NCI-H510A treated with DMSO at 0.1 percent for 48 hours (cell line): ENCODE measurements at regions not wholly inside any gene's neighbourhood (a gene's known extent, or its start where the extent isn't known, plus 50 kb on each side); places are given as distances from the start of the nearest gene placed in this dataset.
"Not testable (repeated sequence)": the region's sequence is repeated elsewhere in the genome, so short reads cannot be mapped to it uniquely, and the experiment has no call there.

Source experiments
- DNase-seq: peaks from one replicate; lab custom pipeline; 2025; lab: John Stamatoyannopoulos, UW

- DNase-seq: no peak
Observed at GRCh38 chrX:112367065-112367464, 284.5 kb upstream of the TRPC5 start.

GRCh38 chrX:112359906-112360305 lies 277.3 kb upstream of the TRPC5 start:
- no peak for DNase-seq

- DNase-seq: no peak
Observed at GRCh38 chrX:112355931-112356330, 273.4 kb upstream of the TRPC5 start.

GRCh38 chrX:112341598-112341997 lies 259.0 kb upstream of the TRPC5 start:
- DNase-seq: no peak

- no peak for DNase-seq
Observed at GRCh38 chrX:112313201-112313600, 230.6 kb upstream of the TRPC5 start.

- DNase-seq: no peak
Observed at GRCh38 chrX:112306027-112306426, 223.5 kb upstream of the TRPC5 start.

GRCh38 chrX:112279940-112280339 lies 197.4 kb upstream of the TRPC5 start:
- DNase-seq: no peak

- DNase-seq: no peak
Observed at GRCh38 chrX:112270991-112271390, 188.4 kb upstream of the TRPC5 start.

GRCh38 chrX:112266136-112266535 lies 183.6 kb upstream of the TRPC5 start:
- no peak for DNase-seq

GRCh38 chrX:112259375-112259774 lies 176.8 kb upstream of the TRPC5 start:
- no peak for DNase-seq

- no peak for DNase-seq
Observed at GRCh38 chrX:112254896-112255295, 172.3 kb upstream of the TRPC5 start.

GRCh38 chrX:112247714-112248113 lies 165.1 kb upstream of the TRPC5 start:
- DNase-seq: no peak

GRCh38 chrX:112235547-112235946 lies 153.0 kb upstream of the TRPC5 start:
- no peak for DNase-seq

GRCh38 chrX:112233164-112233563 lies 150.6 kb upstream of the TRPC5 start:
- no peak for DNase-seq

- not testable (repeated sequence) for DNase-seq
Observed at GRCh38 chrX:112226795-112227194, 144.2 kb upstream of the TRPC5 start.

- DNase-seq: no peak
Observed at GRCh38 chrX:112223391-112223790, 140.8 kb upstream of the TRPC5 start.

- no peak for DNase-seq
Observed at GRCh38 chrX:112218388-112218787, 135.8 kb upstream of the TRPC5 start.

GRCh38 chrX:112211459-112211858 lies 128.9 kb upstream of the TRPC5 start:
- no peak for DNase-seq

- DNase-seq: no peak
Observed at GRCh38 chrX:112197840-112198239, 115.3 kb upstream of the TRPC5 start.

- no peak for DNase-seq
Observed at GRCh38 chrX:112190646-112191045, 108.1 kb upstream of the TRPC5 start.

- not testable (repeated sequence) for DNase-seq
Observed at GRCh38 chrX:112181361-112181760, 98.8 kb upstream of the TRPC5 start.

- no peak for DNase-seq
Observed at GRCh38 chrX:112164420-112164819, 81.8 kb upstream of the TRPC5 start.

- no peak for DNase-seq
Observed at GRCh38 chrX:112163906-112164305, 81.3 kb upstream of the TRPC5 start.

- DNase-seq: no peak
Observed at GRCh38 chrX:112148397-112148796, 65.8 kb upstream of the TRPC5 start.

- DNase-seq: peak; percentile 2
Observed at GRCh38 chrX:112147206-112147605, 64.6 kb upstream of the TRPC5 start.
